ENCODE measurements at regions not wholly inside any gene's neighbourhood (a gene's known extent, or its start where the extent isn't known, plus 50 kb on each side); places are given as distances from the start of the nearest gene placed in this dataset.

DNA sequence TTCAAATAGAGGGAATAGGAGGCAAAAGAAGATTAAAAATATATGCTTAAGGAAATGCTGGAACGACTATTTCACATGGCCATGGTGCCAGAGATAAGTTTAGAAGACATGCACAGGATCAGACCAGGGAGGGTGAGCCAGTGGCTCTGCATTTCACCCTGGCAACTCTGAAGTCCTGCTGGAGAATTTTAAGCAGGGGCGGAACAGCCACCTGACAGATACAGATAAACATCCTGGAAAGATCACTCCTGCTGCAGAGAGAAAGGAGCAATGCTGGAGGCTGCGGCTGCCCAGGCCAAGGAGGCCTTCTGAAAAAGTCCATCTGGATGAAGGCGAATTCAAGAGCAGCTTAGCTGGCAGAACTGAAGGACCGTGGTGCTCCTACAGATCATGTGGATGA lies 755.9 kb downstream of the RNF144A start:
- no peaks in the 10 kb centered on the region for H3K27me3 ChIP-seq (ENCODE audit: insufficient read depth, low read length)
- no peak overlapping the region for H3K9ac ChIP-seq (ENCODE audit: low read length)
- H3K18ac ChIP-seq (ENCODE audit: low read length), result no peak overlapping the region
- H3K36me3 ChIP-seq (ENCODE audit: control insufficient read depth in 1 of 2, insufficient read depth in 2 of 2, low read length in 2 of 2), result no peaks in the 10 kb centered on the region
- no peak overlapping the region for H2BK5ac ChIP-seq (ENCODE audit: low read depth, low read length, poor library complexity)
- no peaks in the 10 kb centered on the region for H3K4me1 ChIP-seq (ENCODE audit: control insufficient read depth in 1 of 2, insufficient read depth in 2 of 2, low read length in 2 of 2)
- no peak overlapping the region for H3K27ac ChIP-seq (ENCODE audit: low read depth, low read length)
- DNase-seq, result no peak
- no peak overlapping the region for H2BK120ac ChIP-seq (ENCODE audit: insufficient read depth, low read length, poor library complexity)
- H3K4ac ChIP-seq (ENCODE audit: low read depth, low read length), result no peak overlapping the region
- H2AK5ac ChIP-seq (ENCODE audit: low read length), result no peak overlapping the region
- H4K8ac ChIP-seq (ENCODE audit: low read depth, low read length), result no peak overlapping the region
- no peak overlapping the region for H3K4me2 ChIP-seq (ENCODE audit: low read length)
- no peak overlapping the region for H2BK12ac ChIP-seq (ENCODE audit: low read length)
- WGBS (ENCODE audit: extremely low coverage, insufficient coverage, insufficient read length), result no CpG with 5 or more reads among the region's 5 CpGs
- H3K9me3 ChIP-seq (ENCODE audit: insufficient read depth, low read depth, low read length), result peaks cover 2% of the 10 kb centered on the region
- no peaks in the 10 kb centered on the region for H3K79me2 ChIP-seq (ENCODE audit: control insufficient read depth, insufficient read depth, low read length, poor library complexity)
- H4K12ac ChIP-seq (ENCODE audit: low read depth, low read length), result no peak overlapping the region
- no peak overlapping the region for H4K91ac ChIP-seq (ENCODE audit: low read depth, low read length)
- no peak overlapping the region for H2AFZ ChIP-seq (ENCODE audit: insufficient read depth, low read length, poor library complexity)
- H3K23ac ChIP-seq (ENCODE audit: low read length), result no peak overlapping the region
- H3K14ac ChIP-seq (ENCODE audit: low read length), result no peak overlapping the region
- no peak overlapping the region for H3K4me3 ChIP-seq (ENCODE audit: low read depth, low read length)
- no peaks in the 10 kb centered on the region for H3K79me1 ChIP-seq (ENCODE audit: low read length)

DNA sequence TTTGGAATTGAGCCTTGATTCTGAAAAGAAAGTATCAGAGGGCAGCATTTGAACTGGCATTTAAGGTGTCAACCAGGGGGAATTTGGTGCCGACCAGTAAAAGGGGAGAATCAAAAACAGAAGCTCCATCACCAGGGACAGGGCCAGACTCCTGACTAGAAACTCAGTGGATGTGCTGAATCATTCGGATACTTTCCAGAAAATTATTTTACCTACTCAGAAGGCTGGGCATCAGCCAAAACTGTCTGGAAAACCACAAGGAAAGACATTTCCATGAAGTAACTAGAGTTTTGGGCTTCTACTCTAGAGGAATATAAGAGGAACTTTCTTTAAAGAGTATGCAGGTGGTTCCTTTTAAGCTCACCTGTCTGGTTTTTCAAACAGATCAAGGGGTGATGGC lies 756.6 kb downstream of the RNF144A start:
- DNase-seq, result no peak
- no peak overlapping the region for H2AFZ ChIP-seq (ENCODE audit: insufficient read depth, low read length, poor library complexity)
- WGBS (ENCODE audit: extremely low coverage, insufficient coverage, insufficient read length), result no CpG with 5 or more reads among the region's 2 CpGs

DNA sequence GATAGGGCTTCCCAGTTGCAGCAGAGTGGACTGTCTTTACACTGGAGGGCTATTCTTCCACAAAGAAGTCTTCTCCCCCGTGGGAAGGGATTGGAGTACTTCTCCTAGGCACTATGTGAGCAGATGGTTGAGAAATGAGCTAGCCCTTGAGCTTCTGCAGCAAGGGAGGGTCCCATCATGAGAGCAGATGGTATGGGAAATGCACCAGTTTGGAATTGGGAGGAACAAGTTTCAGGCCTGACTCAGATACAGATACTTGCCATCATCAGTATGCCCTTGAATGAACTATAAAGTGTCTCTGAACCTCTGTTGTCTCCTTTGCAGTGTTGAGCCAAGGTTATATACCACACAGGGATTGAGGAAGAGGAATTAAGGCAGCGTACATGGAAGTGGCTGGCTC lies 757.4 kb downstream of the RNF144A start:
- Histone ChIP-seq H2AFZ (ENCODE audit: insufficient read depth, low read length, poor library complexity) (no peak overlapping the region), H4K12ac (ENCODE audit: low read depth, low read length) (no peak overlapping the region), H3K9me3 (ENCODE audit: insufficient read depth, low read depth, low read length) (peaks cover 2% of the 10 kb centered on the region), H3K14ac (ENCODE audit: low read length) (no peak overlapping the region), H2BK12ac (ENCODE audit: low read length) (no peak overlapping the region), H3K4ac (ENCODE audit: low read depth, low read length) (no peak overlapping the region), H3K27me3 (ENCODE audit: insufficient read depth, low read length) (no peaks in the 10 kb centered on the region), H4K8ac (ENCODE audit: low read depth, low read length) (no peak overlapping the region), H3K4me3 (ENCODE audit: low read depth, low read length) (no peak overlapping the region), H3K18ac (ENCODE audit: low read length) (no peak overlapping the region), H3K79me1 (ENCODE audit: low read length) (no peaks in the 10 kb centered on the region), H2AK5ac (ENCODE audit: low read length) (no peak overlapping the region), H3K79me2 (ENCODE audit: control insufficient read depth, insufficient read depth, low read length, poor library complexity) (no peaks in the 10 kb centered on the region), H2BK5ac (ENCODE audit: low read depth, low read length, poor library complexity) (no peak overlapping the region), H3K4me2 (ENCODE audit: low read length) (no peak overlapping the region), H3K27ac (ENCODE audit: low read depth, low read length) (no peak overlapping the region), H3K4me1 (ENCODE audit: control insufficient read depth in 1 of 2, insufficient read depth in 2 of 2, low read length in 2 of 2) (no peaks in the 10 kb centered on the region), H3K9ac (ENCODE audit: low read length) (no peak overlapping the region), H4K91ac (ENCODE audit: low read depth, low read length) (no peak overlapping the region), H3K23ac (ENCODE audit: low read length) (no peak overlapping the region), H3K36me3 (ENCODE audit: control insufficient read depth in 1 of 2, insufficient read depth in 2 of 2, low read length in 2 of 2) (no peaks in the 10 kb centered on the region), H2BK120ac (ENCODE audit: insufficient read depth, low read length, poor library complexity) (no peak overlapping the region)
- no peak for DNase-seq
- no CpG with 5 or more reads among the region's 2 CpGs for WGBS (ENCODE audit: extremely low coverage, insufficient coverage, insufficient read length)

More for the DNA sequence above, 756.6 kb downstream of the RNF144A start:
- Histone ChIP-seq H2BK12ac (ENCODE audit: low read length) (no peak overlapping the region), H2BK5ac (ENCODE audit: low read depth, low read length, poor library complexity) (no peak overlapping the region), H3K79me2 (ENCODE audit: control insufficient read depth, insufficient read depth, low read length, poor library complexity) (no peaks in the 10 kb centered on the region), H3K14ac (ENCODE audit: low read length) (no peak overlapping the region), H3K79me1 (ENCODE audit: low read length) (no peaks in the 10 kb centered on the region), H3K4me2 (ENCODE audit: low read length) (no peak overlapping the region), H3K4ac (ENCODE audit: low read depth, low read length) (no peak overlapping the region), H4K91ac (ENCODE audit: low read depth, low read length) (no peak overlapping the region), H3K27me3 (ENCODE audit: insufficient read depth, low read length) (no peaks in the 10 kb centered on the region), H2BK120ac (ENCODE audit: insufficient read depth, low read length, poor library complexity) (no peak overlapping the region), H3K23ac (ENCODE audit: low read length) (no peak overlapping the region), H2AK5ac (ENCODE audit: low read length) (no peak overlapping the region), H3K36me3 (ENCODE audit: control insufficient read depth in 1 of 2, insufficient read depth in 2 of 2, low read length in 2 of 2) (no peaks in the 10 kb centered on the region), H3K4me3 (ENCODE audit: low read depth, low read length) (no peak overlapping the region), H3K18ac (ENCODE audit: low read length) (no peak overlapping the region), H4K8ac (ENCODE audit: low read depth, low read length) (no peak overlapping the region), H3K4me1 (ENCODE audit: control insufficient read depth in 1 of 2, insufficient read depth in 2 of 2, low read length in 2 of 2) (no peaks in the 10 kb centered on the region), H3K9me3 (ENCODE audit: insufficient read depth, low read depth, low read length) (peaks cover 2% of the 10 kb centered on the region), H3K9ac (ENCODE audit: low read length) (no peak overlapping the region), H4K12ac (ENCODE audit: low read depth, low read length) (no peak overlapping the region), H3K27ac (ENCODE audit: low read depth, low read length) (no peak overlapping the region)

DNA sequence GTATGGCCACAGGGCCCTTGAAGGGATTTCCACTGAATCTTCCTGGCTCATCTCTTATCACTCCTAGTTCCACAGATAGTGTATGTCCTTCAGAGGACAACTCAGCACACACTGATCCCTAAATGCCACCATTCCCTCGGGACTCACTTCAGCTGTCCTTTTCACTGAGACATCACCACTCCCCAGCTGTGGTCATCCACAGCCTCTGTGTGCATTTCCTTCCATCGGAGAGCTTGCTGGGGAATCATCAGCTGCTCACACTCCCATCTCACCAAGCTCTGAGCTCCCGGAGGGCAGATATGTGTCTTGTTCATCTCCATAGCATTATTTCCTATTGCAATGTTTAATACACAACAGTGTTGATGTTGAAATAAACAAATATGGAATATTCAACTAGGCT lies 759.5 kb downstream of the RNF144A start:
- Histone ChIP-seq H3K9ac (ENCODE audit: low read length) (no peak overlapping the region), H3K4ac (ENCODE audit: low read depth, low read length) (no peak overlapping the region), H3K4me3 (ENCODE audit: low read depth, low read length) (no peak overlapping the region), H3K14ac (ENCODE audit: low read length) (no peak overlapping the region), H3K18ac (ENCODE audit: low read length) (no peak overlapping the region), H2BK5ac (ENCODE audit: low read depth, low read length, poor library complexity) (no peak overlapping the region), H2BK12ac (ENCODE audit: low read length) (no peak overlapping the region), H3K79me1 (ENCODE audit: low read length) (no peaks in the 10 kb centered on the region), H4K12ac (ENCODE audit: low read depth, low read length) (no peak overlapping the region), H3K79me2 (ENCODE audit: control insufficient read depth, insufficient read depth, low read length, poor library complexity) (no peaks in the 10 kb centered on the region), H4K91ac (ENCODE audit: low read depth, low read length) (no peak overlapping the region), H3K27me3 (ENCODE audit: insufficient read depth, low read length) (no peaks in the 10 kb centered on the region), H2BK120ac (ENCODE audit: insufficient read depth, low read length, poor library complexity) (no peak overlapping the region), H3K27ac (ENCODE audit: low read depth, low read length) (no peak overlapping the region), H3K36me3 (ENCODE audit: control insufficient read depth in 1 of 2, insufficient read depth in 2 of 2, low read length in 2 of 2) (no peaks in the 10 kb centered on the region), H3K4me1 (ENCODE audit: control insufficient read depth in 1 of 2, insufficient read depth in 2 of 2, low read length in 2 of 2) (no peaks in the 10 kb centered on the region), H3K4me2 (ENCODE audit: low read length) (no peak overlapping the region), H3K9me3 (ENCODE audit: insufficient read depth, low read depth, low read length) (peaks cover 2% of the 10 kb centered on the region), H3K23ac (ENCODE audit: low read length) (peak overlapping the region; percentile 17), H2AFZ (ENCODE audit: insufficient read depth, low read length, poor library complexity) (no peak overlapping the region), H4K8ac (ENCODE audit: low read depth, low read length) (no peak overlapping the region), H2AK5ac (ENCODE audit: low read length) (no peak overlapping the region)
- DNase-seq, result no peak
- no CpG with 5 or more reads among the region's 3 CpGs for WGBS (ENCODE audit: extremely low coverage, insufficient coverage, insufficient read length)

Measured in trophoblast cell (in vitro differentiated cells and primary cell).